Astrocyte (in vitro differentiated cells and primary cell): ENCODE measurements at regions not wholly inside any gene's neighbourhood (a gene's known extent, or its start where the extent isn't known, plus 50 kb on each side); places are given as distances from the start of the nearest gene placed in this dataset.
A peak's percentile ranks its signal among the peaks of the same experiment; 100 is the strongest.

ENCODE experiments used
- DNase-seq: peaks from one replicate; pipeline ENCODE4 v3.0.0-alpha.2; 2010; ENCODE audit warnings: low read depth
- FAIRE-seq: peaks from 2 replicates; lab custom pipeline; 2011; peaks lifted over from hg19 to GRCh38; lab: Jason Lieb, UNC
- H2AFZ ChIP-seq: 2 replicates; pipeline ENCODE4 v1.6.0; 2012; ENCODE audit warnings: low read depth, low read length, inconsistent platforms
- H3K27ac ChIP-seq: 2 replicates; pipeline ENCODE4 v1.5.1; 2011; ENCODE audit warnings: low read depth, low read length, inconsistent platforms
- H3K27me3 ChIP-seq: 2 replicates; pipeline ENCODE4 v1.6.0; 2011; ENCODE audit warnings: low read length, inconsistent platforms; ENCODE audit not compliant: insufficient read depth
- H3K36me3 ChIP-seq: 2 replicates; pipeline ENCODE4 v1.5.1; 2011; ENCODE audit warnings: low read length, inconsistent platforms; ENCODE audit not compliant: insufficient read depth
- H3K4me1 ChIP-seq: 2 replicates; pipeline ENCODE4 v1.5.1; 2011; ENCODE audit warnings: low read length, inconsistent platforms; ENCODE audit not compliant: insufficient read depth
- H3K4me2 ChIP-seq: 2 replicates; pipeline ENCODE4 v1.6.0; 2012; ENCODE audit warnings: low read length, inconsistent platforms
- H3K4me3 ChIP-seq: 2 replicates; pipeline ENCODE4 v1.5.1; 2011; ENCODE audit warnings: low read depth, mild to moderate bottlenecking, low read length, inconsistent platforms; ENCODE audit not compliant: insufficient read depth
- H3K79me2 ChIP-seq: 2 replicates; pipeline ENCODE4 v1.6.0; 2012; ENCODE audit warnings: mild to moderate bottlenecking, low read length, inconsistent platforms; ENCODE audit not compliant: insufficient read depth
- H3K9ac ChIP-seq: 2 replicates; pipeline ENCODE4 v1.6.0; 2012; ENCODE audit warnings: mild to moderate bottlenecking, low read length, inconsistent platforms
- H3K9me3 ChIP-seq: 2 replicates; pipeline ENCODE4 v1.5.1; 2012; ENCODE audit warnings: low read depth, mild to moderate bottlenecking, low read length, inconsistent platforms; ENCODE audit not compliant: insufficient read depth
- H4K20me1 ChIP-seq: 2 replicates; pipeline ENCODE4 v1.6.0; 2012; ENCODE audit warnings: low read length, inconsistent platforms; ENCODE audit not compliant: insufficient read depth
- H3K27ac Mint-ChIP-seq: one replicate; pipeline ENCODE4 v1.8.0; 2021; ENCODE audit warnings: mild to moderate bottlenecking, mixed read lengths; ENCODE audit not compliant: unreplicated experiment
- H3K27me3 Mint-ChIP-seq: one replicate; pipeline ENCODE4 v1.8.0; 2021; ENCODE audit warnings: low read depth, mixed read lengths; ENCODE audit not compliant: unreplicated experiment
- H3K36me3 Mint-ChIP-seq: one replicate; pipeline ENCODE4 v1.8.0; 2021; ENCODE audit warnings: low read depth, mixed read lengths; ENCODE audit not compliant: unreplicated experiment
- H3K4me1 Mint-ChIP-seq: one replicate; pipeline ENCODE4 v1.8.0; 2021; ENCODE audit warnings: low read depth, mixed read lengths; ENCODE audit not compliant: unreplicated experiment
- H3K4me3 Mint-ChIP-seq: one replicate; pipeline ENCODE4 v1.8.0; 2021; ENCODE audit warnings: mild to moderate bottlenecking, moderate library complexity, mixed read lengths; ENCODE audit not compliant: unreplicated experiment
- H3K9me3 Mint-ChIP-seq: one replicate; pipeline ENCODE4 v1.8.0; 2021; ENCODE audit warnings: mild to moderate bottlenecking, mixed read lengths; ENCODE audit not compliant: unreplicated experiment
- CTCF ChIP-seq: IDR thresholded peaks from 2 replicates; pipeline ENCODE4 v1.5.1; 2011; ENCODE audit warnings: low read depth, mild to moderate bottlenecking, inconsistent platforms, low read length, moderate library complexity; ENCODE audit not compliant: insufficient read depth
- EZH2 ChIP-seq: IDR thresholded peaks from 2 replicates; pipeline ENCODE4 v1.6.1; 2012; ENCODE audit warnings: mild to moderate bottlenecking, low read length, inconsistent platforms; ENCODE audit not compliant: insufficient read depth

GRCh38 chr6:81480139-81480538 is 272.3 kb downstream of the TENT5A start:
- no peak overlapping the region for H3K9ac ChIP-seq
- no peaks in the 10 kb centered on the region for H3K27me3 ChIP-seq
- H3K9me3 ChIP-seq, result no peaks in the 10 kb centered on the region
- no peaks in the 10 kb centered on the region for H3K9me3 Mint-ChIP-seq
- peak; percentile 50 for DNase-seq
- no peak overlapping the region for H3K27ac ChIP-seq
- H3K4me1 Mint-ChIP-seq, result no peaks in the 10 kb centered on the region
- TF ChIP-seq EZH2, result no peak
- TF ChIP-seq CTCF, result no peak
- no peaks in the 10 kb centered on the region for H3K36me3 ChIP-seq
- H3K4me3 ChIP-seq, result no peak overlapping the region
- no peaks in the 10 kb centered on the region for H3K36me3 Mint-ChIP-seq
- H2AFZ ChIP-seq, result no peak overlapping the region
- no peaks in the 10 kb centered on the region for H3K27me3 Mint-ChIP-seq
- no peak overlapping the region for H3K4me2 ChIP-seq
- H3K27ac Mint-ChIP-seq, result no peak overlapping the region
- no peaks in the 10 kb centered on the region for H3K4me1 ChIP-seq
- H3K79me2 ChIP-seq, result no peaks in the 10 kb centered on the region
- no peak overlapping the region for H3K4me3 Mint-ChIP-seq
- FAIRE-seq, result no peak
- no peaks in the 10 kb centered on the region for H4K20me1 ChIP-seq

GRCh38 chr6:81476881-81477280 is 275.6 kb downstream of the TENT5A start:
- Mint-ChIP-seq H3K27me3 (no peaks in the 10 kb centered on the region), H3K4me1 (no peaks in the 10 kb centered on the region), H3K9me3 (no peaks in the 10 kb centered on the region), H3K4me3 (no peak overlapping the region), H3K27ac (no peak overlapping the region), H3K36me3 (no peaks in the 10 kb centered on the region)
- no peaks in the 10 kb centered on the region for H3K36me3 ChIP-seq
- no peak overlapping the region for H2AFZ ChIP-seq
- H3K27me3 ChIP-seq, result no peaks in the 10 kb centered on the region
- no peak overlapping the region for H3K27ac ChIP-seq
- H3K4me1 ChIP-seq, result no peaks in the 10 kb centered on the region
- H4K20me1 ChIP-seq, result no peaks in the 10 kb centered on the region
- H3K9ac ChIP-seq, result no peak overlapping the region
- H3K79me2 ChIP-seq, result no peaks in the 10 kb centered on the region
- no peak for FAIRE-seq
- DNase-seq, result peak; percentile 41
- H3K4me3 ChIP-seq, result no peak overlapping the region
- no peak overlapping the region for H3K4me2 ChIP-seq
- no peaks in the 10 kb centered on the region for H3K9me3 ChIP-seq
- no peak for TF ChIP-seq EZH2
- TF ChIP-seq CTCF, result no peak

GRCh38 chr6:81475646-81476045 is 276.8 kb downstream of the TENT5A start:
- H3K27me3 ChIP-seq, result no peaks in the 10 kb centered on the region
- H3K4me1 ChIP-seq, result no peaks in the 10 kb centered on the region
- H3K79me2 ChIP-seq, result no peaks in the 10 kb centered on the region
- no peaks in the 10 kb centered on the region for H4K20me1 ChIP-seq
- Mint-ChIP-seq H3K36me3 (no peaks in the 10 kb centered on the region), H3K27ac (no peak overlapping the region), H3K4me1 (no peaks in the 10 kb centered on the region), H3K9me3 (no peaks in the 10 kb centered on the region), H3K4me3 (no peak overlapping the region), H3K27me3 (no peaks in the 10 kb centered on the region)
- no peak overlapping the region for H3K4me3 ChIP-seq
- no peak overlapping the region for H2AFZ ChIP-seq
- DNase-seq (no peak), FAIRE-seq (no peak)
- no peaks in the 10 kb centered on the region for H3K9me3 ChIP-seq
- H3K27ac ChIP-seq, result no peak overlapping the region
- H3K4me2 ChIP-seq, result no peak overlapping the region
- no peak overlapping the region for H3K9ac ChIP-seq
- no peaks in the 10 kb centered on the region for H3K36me3 ChIP-seq
- TF ChIP-seq EZH2, result no peak
- no peak for TF ChIP-seq CTCF
